Right lobe of liver (tissue), 6 donors: ENCODE measurements at regions not wholly inside any gene's neighbourhood (a gene's known extent, or its start where the extent isn't known, plus 50 kb on each side); places are given as distances from the start of the nearest gene placed in this dataset.

Source experiments
- ATAC-seq, 4 donors: fragments of 200-7000 bp; cut with Tn5 transposase; one replicate each; pipeline ENCODE4 v1.9.1; 2020; ENCODE audit warnings: mild to moderate bottlenecking in 4 of 4, moderate library complexity in 4 of 4
- DNase-seq, 3 donors: peaks; one replicate each; pipeline ENCODE4 v3.0.0-alpha.2; 2020
- H3K27ac ChIP-seq, 3 donors: fragments of 200-600 bp; one replicate each; pipeline ENCODE4 v1.8.0; 2022
- H3K27me3 ChIP-seq, 2 donors: fragments of 200-600 bp; one replicate each; pipeline ENCODE4 v1.8.0; 2022
- H3K36me3 ChIP-seq, 4 donors: fragments of 200-600 bp; sonication (generic) in 1 of 4; one replicate each; pipeline versions ENCODE4 v1.5.1 to v1.8.0; 2017 to 2022; ENCODE audit warnings: control low read depth in 1 of 4
- H3K4me1 ChIP-seq, 4 donors: fragments of 200-600 bp; sonication (generic) in 1 of 4; one replicate each; pipeline versions ENCODE4 v1.5.1 to v1.8.0; 2017 to 2022; ENCODE audit warnings: control low read depth in 1 of 4
- H3K4me3 ChIP-seq, 3 donors: fragments of 200-600 bp; one replicate each; pipeline ENCODE4 v1.8.0; 2022
- H3K9me3 ChIP-seq, 4 donors: fragments of 200-600 bp; sonication (generic) in 1 of 4; one replicate each; pipeline versions ENCODE4 v1.5.1 to v1.8.0; 2017 to 2022; ENCODE audit warnings: control low read depth in 1 of 4
- POLR2A ChIP-seq: fragments of 450-650 bp; IDR thresholded peaks from one replicate; pipeline ENCODE4 v1.6.1; 2017; ENCODE audit warnings: antibody characterized with exemption, mild to moderate bottlenecking
- WGBS: methylation state at CpG from one replicate; pipeline ENCODE4 v1.1.6; 2018; ENCODE audit warnings: low coverage, low lambda C conversion rate; ENCODE audit not compliant: insufficient coverage; ENCODE audit errors: missing lambda C conversion rate; 5-methylcytosine and 5-hydroxymethylcytosine counted together
- intact Hi-C, 2 donors: fragments of 100-400 bp; cut with DNase I; formaldehyde crosslinking; loops; one replicate each; pipeline versions ENCODE4 v1.11.2 to v1.14.1; 2022
- TF ChIP-seq, protein P1 (sequence below), 4 donors: fragments of 200-600 bp in 3 of 4; fragments of 450-650 bp in 1 of 4; IDR thresholded peaks; one replicate each; pipeline versions ENCODE4 v1.5.1 to v1.8.0; 2016 to 2022; ENCODE audit warnings: antibody characterized with exemption in 4 of 4, mild to moderate bottlenecking in 2 of 4
- donor health status: DM: no; HTN: yes; CAD: no.
- donor health status: DM: no; HTN: no; CAD: no.
- donor health status: DM: no; HTN: no; CAD: no.
- donor health status: DM: no; HTN: yes; CAD: no.
- donor health status: DM: no; HTN: yes; CAD: no.

- no peak overlapping the region for H3K4me3 ChIP-seq
- TF ChIP-seq POLR2A: no peak
- TF ChIP-seq, protein P1, sequence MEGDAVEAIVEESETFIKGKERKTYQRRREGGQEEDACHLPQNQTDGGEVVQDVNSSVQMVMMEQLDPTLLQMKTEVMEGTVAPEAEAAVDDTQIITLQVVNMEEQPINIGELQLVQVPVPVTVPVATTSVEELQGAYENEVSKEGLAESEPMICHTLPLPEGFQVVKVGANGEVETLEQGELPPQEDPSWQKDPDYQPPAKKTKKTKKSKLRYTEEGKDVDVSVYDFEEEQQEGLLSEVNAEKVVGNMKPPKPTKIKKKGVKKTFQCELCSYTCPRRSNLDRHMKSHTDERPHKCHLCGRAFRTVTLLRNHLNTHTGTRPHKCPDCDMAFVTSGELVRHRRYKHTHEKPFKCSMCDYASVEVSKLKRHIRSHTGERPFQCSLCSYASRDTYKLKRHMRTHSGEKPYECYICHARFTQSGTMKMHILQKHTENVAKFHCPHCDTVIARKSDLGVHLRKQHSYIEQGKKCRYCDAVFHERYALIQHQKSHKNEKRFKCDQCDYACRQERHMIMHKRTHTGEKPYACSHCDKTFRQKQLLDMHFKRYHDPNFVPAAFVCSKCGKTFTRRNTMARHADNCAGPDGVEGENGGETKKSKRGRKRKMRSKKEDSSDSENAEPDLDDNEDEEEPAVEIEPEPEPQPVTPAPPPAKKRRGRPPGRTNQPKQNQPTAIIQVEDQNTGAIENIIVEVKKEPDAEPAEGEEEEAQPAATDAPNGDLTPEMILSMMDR (IDR thresholded peaks at IDR 0.05): no peak
- H3K9me3 ChIP-seq: no peaks in the 10 kb centered on the region
- H3K36me3 ChIP-seq: no peaks in the 10 kb centered on the region
- intact Hi-C loops: no loop called here
- H3K27me3 ChIP-seq: no peaks in the 10 kb centered on the region
- ATAC-seq (no peak), DNase-seq (no peak)
- no peak overlapping the region for H3K27ac ChIP-seq
- 51% methylated on average over 5 of the region's 5 CpGs for WGBS
- no peaks in the 10 kb centered on the region for H3K4me1 ChIP-seq
Observed at GRCh38 chr3:157752956-157753786, 250.0 kb upstream of the VEPH1 start.

- Histone ChIP-seq H3K4me3 (no peak overlapping the region), H3K36me3 (no peaks in the 10 kb centered on the region), H3K27ac (no peak overlapping the region), H3K4me1 (no peaks in the 10 kb centered on the region), H3K9me3 (no peaks in the 10 kb centered on the region), H3K27me3 (no peaks in the 10 kb centered on the region)
- no peak for ATAC-seq
- intact Hi-C loops: no loop called here
- no peak for TF ChIP-seq POLR2A
- TF ChIP-seq, protein P1 (IDR thresholded peaks at IDR 0.05): no peak
- no peak for DNase-seq
- 35% methylated on average over 3 of the region's 3 CpGs for WGBS
Observed at GRCh38 chr3:157752554-157752953, 249.3 kb upstream of the VEPH1 start.

DNA sequence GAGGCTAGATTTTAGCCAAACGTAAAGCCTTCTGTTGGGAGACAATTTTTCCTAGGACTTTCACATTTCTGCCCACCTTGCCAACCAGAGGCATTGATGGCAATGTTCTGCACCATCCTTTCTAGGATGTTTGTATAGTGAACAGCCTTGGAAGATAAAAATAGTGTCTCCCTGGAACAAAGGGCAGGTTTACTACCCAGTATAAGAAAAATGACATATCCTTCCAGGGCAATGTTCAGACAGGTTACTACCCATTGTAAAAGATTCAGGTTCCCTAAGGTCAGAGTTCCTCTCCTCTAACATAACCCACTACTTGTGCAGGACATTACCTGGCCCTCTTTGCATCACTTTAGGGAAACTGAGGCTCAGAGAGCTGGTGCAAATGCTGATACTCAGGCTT lies 248.2 kb upstream of the VEPH1 start:
- H3K27me3 ChIP-seq: no peaks in the 10 kb centered on the region
- DNase-seq: no peak
- ATAC-seq: no peak
- H3K36me3 ChIP-seq: no peaks in the 10 kb centered on the region
- WGBS: 42% methylated on average over 1 of the region's 1 CpG
- no peak overlapping the region for H3K4me3 ChIP-seq
- TF ChIP-seq, protein P1 (IDR thresholded peaks at IDR 0.05): no peak
- TF ChIP-seq POLR2A: no peak
- H3K4me1 ChIP-seq: no peaks in the 10 kb centered on the region
- intact Hi-C loops: no loop called here
- no peak overlapping the region for H3K27ac ChIP-seq
- H3K9me3 ChIP-seq: no peaks in the 10 kb centered on the region

GRCh38 chr3:157746391-157746790 lies 243.2 kb upstream of the VEPH1 start:
- DNase-seq: no peak
- intact Hi-C loops: no loop called here
- TF ChIP-seq POLR2A: no peak
- TF ChIP-seq, protein P1 (IDR thresholded peaks at IDR 0.05): no peak
- peaks cover 0 to 3% of the 10 kb centered on the region in 2 donors for H3K27me3 ChIP-seq
- H3K4me1 ChIP-seq: no peaks in the 10 kb centered on the region
- no peak overlapping the region for H3K4me3 ChIP-seq
- ATAC-seq: no peak
- 29% methylated on average over 1 of the region's 1 CpG for WGBS
- H3K36me3 ChIP-seq: no peaks in the 10 kb centered on the region
- no peak overlapping the region for H3K27ac ChIP-seq
- no peaks in the 10 kb centered on the region for H3K9me3 ChIP-seq
